GM12878 (cell line): ENCODE measurements at regions not wholly inside any gene's neighbourhood (a gene's known extent, or its start where the extent isn't known, plus 50 kb on each side); places are given as distances from the start of the nearest gene placed in this dataset.

Source experiments
- ATF3 ChIP-seq: IDR thresholded peaks from 2 replicates; pipeline ENCODE4 v1.6.1; 2011; ENCODE audit warnings: low read depth, mild to moderate bottlenecking, low read length, moderate library complexity, borderline replicate concordance; ENCODE audit errors: extremely low read depth
- BRCA1 ChIP-seq: IDR thresholded peaks from 2 replicates; pipeline ENCODE4 v1.6.1; 2011; ENCODE audit warnings: low read depth, low read length, improper control_type of control experiment
- CHD2 ChIP-seq: IDR thresholded peaks from 2 replicates; pipeline ENCODE4 v1.6.1; 2011; ENCODE audit warnings: low read depth, low read length, improper control_type of control experiment, borderline replicate concordance
- CHD4 ChIP-seq: fragments of 200-600 bp; sonication (generic); IDR thresholded peaks from 2 replicates; pipeline ENCODE4 v1.6.1; 2016; ENCODE audit warnings: mild to moderate bottlenecking
- CTCF ChIP-seq, 3 experiments: IDR thresholded peaks in 2 of 3; conservative IDR thresholded peaks in 1 of 3; 2 replicates each; pipeline ENCODE4 v1.5.1; 2011; ENCODE audit warnings: low read depth in 3 of 3, low read length in 3 of 3, mild to moderate bottlenecking in 3 of 3, control low read depth in 2 of 3, moderate library complexity in 2 of 3, inconsistent platforms in 1 of 3, mixed read lengths in 1 of 3; ENCODE audit not compliant: control insufficient read depth in 2 of 3, insufficient read depth in 1 of 3; ENCODE audit errors: extremely low read depth in 1 of 3
- EGR1 ChIP-seq, 2 experiments: IDR thresholded peaks; 1 replicate in 1 of 2; 2 replicates in 1 of 2; pipeline ENCODE4 v1.6.1; 2011 to 2012; ENCODE audit warnings: low read depth in 2 of 2, low read length in 2 of 2, borderline replicate concordance in 1 of 2, mild to moderate bottlenecking in 1 of 2, moderate library complexity in 1 of 2
- EZH2 ChIP-seq: IDR thresholded peaks from 2 replicates; pipeline ENCODE4 v1.6.1; 2012; ENCODE audit warnings: low read depth, mild to moderate bottlenecking, control low read depth, inconsistent platforms, low read length, borderline replicate concordance; ENCODE audit not compliant: control insufficient read depth
- LARP7 ChIP-seq: fragments of 450-650 bp; IDR thresholded peaks from 2 replicates; pipeline ENCODE4 v1.6.1; 2017; ENCODE audit warnings: mild to moderate bottlenecking
- MYC ChIP-seq: IDR thresholded peaks from 2 replicates; pipeline ENCODE4 v1.6.1; 2011; ENCODE audit warnings: mild to moderate bottlenecking, low read length, moderate library complexity, inconsistent platforms; ENCODE audit not compliant: insufficient read depth, insufficient replicate concordance, insufficient read length, severe bottlenecking
- POLR2AphosphoS5 ChIP-seq: IDR thresholded peaks from 2 replicates; pipeline ENCODE4 v1.6.1; 2011; ENCODE audit warnings: mild to moderate bottlenecking, low read length, inconsistent platforms
- RAD21 ChIP-seq: IDR thresholded peaks from 2 replicates; pipeline ENCODE4 v1.6.1; 2011; ENCODE audit warnings: mild to moderate bottlenecking, low read depth, low read length, moderate library complexity; ENCODE audit not compliant: insufficient read depth
- RB1 ChIP-seq: fragments of 450-650 bp; formaldehyde crosslinking; IDR thresholded peaks from 2 replicates; pipeline ENCODE4 v1.6.1; 2017; ENCODE audit warnings: mild to moderate bottlenecking, borderline replicate concordance
- SMC3 ChIP-seq: IDR thresholded peaks from 2 replicates; pipeline ENCODE4 v1.6.1; 2011; ENCODE audit warnings: low read length, improper control_type of control experiment, borderline replicate concordance

- TF ChIP-seq EGR1 (IDR thresholded peaks at IDR 0.05; ENCODE audit: borderline replicate concordance in 1 of 2, low read depth in 2 of 2, low read length in 2 of 2) (no peak), CTCF (IDR thresholded peaks at IDR 0.05 in 2 of 3, conservative IDR thresholded peaks at IDR 0.05 in 1 of 3; ENCODE audit: control insufficient read depth in 2 of 3, extremely low read depth in 1 of 3, insufficient read depth in 1 of 3, low read depth in 3 of 3, low read length in 3 of 3) (no peak), RB1 (no peak), RAD21 (no peak), EZH2 (no peak), LARP7 (no peak), CHD4 (no peak), SMC3 (no peak), BRCA1 (no peak), POLR2AphosphoS5 (no peak), MYC (no peak), CHD2 (no peak), ATF3 (no peak)
Observed at GRCh38 chr1:64340361-64340760, 129.6 kb upstream of the CACHD1 start.
